ENCODE measurements at regions not wholly inside any gene's neighbourhood (a gene's known extent, or its start where the extent isn't known, plus 50 kb on each side); places are given as distances from the start of the nearest gene placed in this dataset.
"Not testable (repeated sequence)": the region's sequence is repeated elsewhere in the genome, so short reads cannot be mapped to it uniquely, and the experiment has no call there.

GRCh38 chr5:126053630-126054029 lies 369.6 kb upstream of the GRAMD2B start:
- Histone ChIP-seq H3K4me3 (no peak overlapping the region), H3K27me3 (ENCODE audit: low read depth) (no peaks in the 10 kb centered on the region), H3K36me3 (replicated peaks) (no peaks in the 10 kb centered on the region), H3K9me3 (no peaks in the 10 kb centered on the region), H3K4me1 (peaks cover 5% of the 10 kb centered on the region)
- DNase-seq (ENCODE audit: low spot score in 2 of 2): no peak
- in situ Hi-C loops (cut with MboI; ENCODE audit: low sequenced_read_pairs): no loop called here

- no peaks in the 10 kb centered on the region for H3K36me3 ChIP-seq (replicated peaks)
- in situ Hi-C loops (cut with MboI; ENCODE audit: low sequenced_read_pairs): no loop called here
- H3K27me3 ChIP-seq (ENCODE audit: low read depth): no peaks in the 10 kb centered on the region
- H3K4me3 ChIP-seq: no peak overlapping the region
- no peak for DNase-seq (ENCODE audit: low spot score in 2 of 2)
- no peaks in the 10 kb centered on the region for H3K9me3 ChIP-seq
- H3K4me1 ChIP-seq: peaks cover 5% of the 10 kb centered on the region
These were observed 368.4 kb upstream of the GRAMD2B start for GRCh38 chr5:126054577-126055347.

- Histone ChIP-seq H3K4me3 (no peak overlapping the region), H3K4me1 (peaks cover 5% of the 10 kb centered on the region), H3K9me3 (no peaks in the 10 kb centered on the region), H3K27me3 (ENCODE audit: low read depth) (no peaks in the 10 kb centered on the region), H3K36me3 (replicated peaks) (no peaks in the 10 kb centered on the region)
- DNase-seq (ENCODE audit: low spot score in 2 of 2): no peak
- in situ Hi-C loops (cut with MboI; ENCODE audit: low sequenced_read_pairs): no loop called here
These were observed 367.9 kb upstream of the GRAMD2B start for GRCh38 chr5:126055348-126055729.

- DNase-seq (ENCODE audit: low spot score in 2 of 2): no peak
- in situ Hi-C loops (cut with MboI; ENCODE audit: low sequenced_read_pairs): no loop called here
These were observed 366.9 kb upstream of the GRAMD2B start for GRCh38 chr5:126056352-126056751.

GRCh38 chr5:126056851-126057622 lies 366.2 kb upstream of the GRAMD2B start:
- H3K4me1 ChIP-seq: peaks cover 5% of the 10 kb centered on the region
- in situ Hi-C loops (cut with MboI; ENCODE audit: low sequenced_read_pairs): no loop called here
- no peaks in the 10 kb centered on the region for H3K36me3 ChIP-seq (replicated peaks)
- no peak for DNase-seq (ENCODE audit: low spot score in 2 of 2)
- H3K27me3 ChIP-seq (ENCODE audit: low read depth): no peaks in the 10 kb centered on the region
- no peak overlapping the region for H3K4me3 ChIP-seq
- H3K9me3 ChIP-seq: no peaks in the 10 kb centered on the region

More at GRCh38 chr5:126056352-126056751, 366.9 kb upstream of the GRAMD2B start:
- Histone ChIP-seq H3K9me3 (no peaks in the 10 kb centered on the region), H3K4me3 (no peak overlapping the region), H3K27me3 (ENCODE audit: low read depth) (no peaks in the 10 kb centered on the region), H3K36me3 (replicated peaks) (no peaks in the 10 kb centered on the region), H3K4me1 (peaks cover 5% of the 10 kb centered on the region)

- H3K4me3 ChIP-seq; DNase-seq (ENCODE audit: low spot score in 2 of 2); in situ Hi-C loops (cut with MboI; ENCODE audit: low sequenced_read_pairs); H3K27me3 ChIP-seq (ENCODE audit: low read depth); H3K9me3 ChIP-seq; H3K4me1 ChIP-seq; H3K36me3 ChIP-seq (replicated peaks): not testable (repeated sequence)
These were observed 364.8 kb upstream of the GRAMD2B start for GRCh38 chr5:126058392-126058791.

GRCh38 chr5:126062398-126063221 lies 360.6 kb upstream of the GRAMD2B start:
- no peak for DNase-seq (ENCODE audit: low spot score in 2 of 2)
- Histone ChIP-seq H3K27me3 (ENCODE audit: low read depth) (no peaks in the 10 kb centered on the region), H3K4me3 (no peak overlapping the region), H3K9me3 (no peaks in the 10 kb centered on the region), H3K4me1 (no peaks in the 10 kb centered on the region), H3K36me3 (replicated peaks) (no peaks in the 10 kb centered on the region)
- in situ Hi-C loops (cut with MboI; ENCODE audit: low sequenced_read_pairs): no loop called here

- H3K4me3 ChIP-seq: no peak overlapping the region
- in situ Hi-C loops (cut with MboI; ENCODE audit: low sequenced_read_pairs): no loop called here
- no peaks in the 10 kb centered on the region for H3K36me3 ChIP-seq (replicated peaks)
- DNase-seq (ENCODE audit: low spot score in 2 of 2): no peak
- H3K27me3 ChIP-seq (ENCODE audit: low read depth): 0 out of 2 replicates have a peak, but pooled peaks cover 4% of the 10 kb centered on the region
- H3K4me1 ChIP-seq: no peaks in the 10 kb centered on the region
- no peaks in the 10 kb centered on the region for H3K9me3 ChIP-seq
These were observed 358.1 kb upstream of the GRAMD2B start for GRCh38 chr5:126065061-126065460.

- Histone ChIP-seq H3K27me3 (ENCODE audit: low read depth) (0 out of 2 replicates have a peak, but pooled peaks cover 4% of the 10 kb centered on the region), H3K4me3 (no peak overlapping the region), H3K4me1 (no peaks in the 10 kb centered on the region), H3K36me3 (replicated peaks) (no peaks in the 10 kb centered on the region), H3K9me3 (no peaks in the 10 kb centered on the region)
- DNase-seq (ENCODE audit: low spot score in 2 of 2): no peak
- in situ Hi-C loops (cut with MboI; ENCODE audit: low sequenced_read_pairs): no loop called here
These were observed 356.4 kb upstream of the GRAMD2B start for GRCh38 chr5:126066836-126067235.

GRCh38 chr5:126067404-126067803 lies 355.8 kb upstream of the GRAMD2B start:
- no peaks in the 10 kb centered on the region for H3K4me1 ChIP-seq
- in situ Hi-C loops (cut with MboI; ENCODE audit: low sequenced_read_pairs): no loop called here
- no peak for DNase-seq (ENCODE audit: low spot score in 2 of 2)
- no peaks in the 10 kb centered on the region for H3K36me3 ChIP-seq (replicated peaks)
- no peak overlapping the region for H3K4me3 ChIP-seq
- H3K9me3 ChIP-seq: no peaks in the 10 kb centered on the region
- H3K27me3 ChIP-seq (ENCODE audit: low read depth): 0 out of 2 replicates have a peak, but pooled peaks cover 4% of the 10 kb centered on the region

GRCh38 chr5:126069329-126069728 lies 353.9 kb upstream of the GRAMD2B start:
- H3K4me1 ChIP-seq: no peaks in the 10 kb centered on the region
- no peaks in the 10 kb centered on the region for H3K9me3 ChIP-seq
- no peaks in the 10 kb centered on the region for H3K36me3 ChIP-seq (replicated peaks)
- in situ Hi-C loops (cut with MboI; ENCODE audit: low sequenced_read_pairs): no loop called here
- no peak for DNase-seq (ENCODE audit: low spot score in 2 of 2)
- 0 out of 2 replicates have a peak, but pooled peaks cover 4% of the 10 kb centered on the region for H3K27me3 ChIP-seq (ENCODE audit: low read depth)
- H3K4me3 ChIP-seq: no peak overlapping the region

- in situ Hi-C loops (cut with MboI; ENCODE audit: low sequenced_read_pairs): no loop called here
- H3K27me3 ChIP-seq (ENCODE audit: low read depth): 0 out of 2 replicates have a peak, but pooled peaks cover 4% of the 10 kb centered on the region
- no peaks in the 10 kb centered on the region for H3K4me1 ChIP-seq
- DNase-seq (ENCODE audit: low spot score in 2 of 2): no peak
- H3K4me3 ChIP-seq: no peak overlapping the region
- H3K9me3 ChIP-seq: no peaks in the 10 kb centered on the region
- no peaks in the 10 kb centered on the region for H3K36me3 ChIP-seq (replicated peaks)
These were observed 352.7 kb upstream of the GRAMD2B start for GRCh38 chr5:126070481-126070880.

GRCh38 chr5:126074538-126074937 lies 348.7 kb upstream of the GRAMD2B start:
- in situ Hi-C loops (cut with MboI; ENCODE audit: low sequenced_read_pairs): no loop called here
- H3K4me1 ChIP-seq: no peaks in the 10 kb centered on the region
- H3K27me3 ChIP-seq (ENCODE audit: low read depth): 0 out of 2 replicates have a peak, but pooled peaks cover 1% of the 10 kb centered on the region
- no peaks in the 10 kb centered on the region for H3K36me3 ChIP-seq (replicated peaks)
- no peak overlapping the region for H3K4me3 ChIP-seq
- no peaks in the 10 kb centered on the region for H3K9me3 ChIP-seq
- DNase-seq (ENCODE audit: low spot score in 2 of 2): no peak

Measured in HAP-1 (cell line).